HG03520 (cell line): ENCODE measurements at regions not wholly inside any gene's neighbourhood (a gene's known extent, or its start where the extent isn't known, plus 50 kb on each side); places are given as distances from the start of the nearest gene placed in this dataset.
"Not testable (repeated sequence)": the region's sequence is repeated elsewhere in the genome, so short reads cannot be mapped to it uniquely, and the experiment has no call there.

Experiments used
- ATAC-seq: cut with Tn5 transposase; IDR thresholded peaks from one replicate; pipeline ENCODE4 v1.9.1; 2021; ENCODE audit warnings: mild to moderate bottlenecking, moderate library complexity; ENCODE audit not compliant: unreplicated experiment

GRCh38 chr6:133099573-133099972 is 141.6 kb upstream of the EYA4 start:
- no peak for ATAC-seq

- no peak for ATAC-seq
Measured at GRCh38 chr6:133100865-133101264, 140.3 kb upstream of the EYA4 start.

DNA sequence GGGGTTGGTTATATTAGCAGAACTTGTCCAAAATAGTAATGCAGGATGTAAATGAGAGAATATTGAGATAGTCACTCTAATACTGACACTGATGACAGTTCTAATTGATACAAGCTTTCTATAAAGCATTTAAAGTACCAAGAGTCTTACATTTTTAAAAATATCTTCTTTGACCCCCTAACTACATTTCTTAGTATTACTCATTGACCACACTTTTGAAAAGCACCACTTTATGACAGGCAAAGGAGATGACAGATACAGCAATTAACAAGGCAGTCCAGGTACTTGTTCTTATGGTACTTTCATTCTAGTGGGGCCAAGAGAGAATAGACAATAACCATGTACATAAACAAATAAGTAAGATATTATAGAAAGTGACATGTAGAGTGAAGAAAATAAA is 139.4 kb upstream of the EYA4 start:
- no peak for ATAC-seq

DNA sequence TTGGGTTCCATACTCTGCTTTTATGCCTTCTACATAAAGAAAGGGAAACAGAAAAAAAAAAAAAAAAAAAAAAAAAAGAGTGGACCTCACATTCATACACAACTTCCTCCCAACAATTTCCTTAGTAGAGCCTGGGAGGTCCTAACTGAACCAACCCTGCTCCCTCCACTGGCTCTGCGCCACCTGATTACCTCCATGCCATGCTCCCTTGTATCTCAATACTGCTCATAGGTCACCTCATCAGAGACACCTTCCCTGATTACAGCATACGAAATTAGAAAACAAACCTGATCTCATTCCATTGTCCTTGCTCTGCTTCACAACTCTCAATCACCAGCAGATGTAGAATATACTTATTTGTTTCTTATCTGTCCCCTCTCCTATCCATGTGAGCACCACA is 134.2 kb upstream of the EYA4 start:
- ATAC-seq, result no peak

- no peak for ATAC-seq
Measured at GRCh38 chr6:133108419-133108818, 132.7 kb upstream of the EYA4 start.

DNA sequence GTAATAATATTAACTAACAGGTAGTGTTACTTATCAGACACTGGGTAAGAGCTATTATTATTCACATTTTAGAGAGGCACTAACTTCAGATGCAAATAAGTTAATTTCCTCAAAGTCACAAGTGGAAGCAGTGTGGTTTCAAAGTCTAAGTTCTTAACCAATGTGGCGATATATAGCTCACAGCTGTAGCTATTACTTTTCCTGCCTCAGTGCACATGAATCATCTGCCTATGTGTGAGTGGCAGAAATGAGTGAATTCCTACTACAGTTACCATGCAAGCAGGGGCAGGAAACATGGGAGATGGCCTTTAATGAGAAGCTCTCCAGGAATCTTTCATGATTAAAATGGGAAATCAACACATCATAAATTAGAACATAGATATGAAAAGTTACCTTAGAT is 126.2 kb upstream of the EYA4 start:
- ATAC-seq, result no peak

- ATAC-seq, result no peak
Measured at GRCh38 chr6:133115946-133116345, 125.2 kb upstream of the EYA4 start.

- ATAC-seq, result no peak
Measured at GRCh38 chr6:133128191-133128590, 113.0 kb upstream of the EYA4 start.

- no peak for ATAC-seq
Measured at GRCh38 chr6:133129556-133129955, 111.6 kb upstream of the EYA4 start.

DNA sequence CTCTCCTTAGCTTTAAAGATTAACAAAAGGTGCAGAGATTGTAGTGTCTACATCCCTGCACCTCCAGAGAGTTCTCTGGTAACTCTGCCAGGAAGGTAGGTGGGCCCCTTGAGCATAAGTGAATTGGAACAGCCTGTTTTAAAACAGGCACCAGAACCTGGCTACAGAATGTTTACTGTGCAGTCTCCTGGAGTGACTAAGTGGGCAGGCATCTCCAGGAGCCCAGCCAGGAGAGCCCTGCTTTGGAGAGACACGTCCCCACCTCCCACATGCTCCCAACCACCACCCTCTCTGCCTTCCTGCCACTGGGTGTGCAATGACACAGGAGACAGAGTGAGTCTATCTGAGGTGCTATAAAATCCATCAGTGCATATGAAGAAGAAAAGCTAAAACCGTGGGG is 110.3 kb upstream of the EYA4 start:
- ATAC-seq, result no peak

DNA sequence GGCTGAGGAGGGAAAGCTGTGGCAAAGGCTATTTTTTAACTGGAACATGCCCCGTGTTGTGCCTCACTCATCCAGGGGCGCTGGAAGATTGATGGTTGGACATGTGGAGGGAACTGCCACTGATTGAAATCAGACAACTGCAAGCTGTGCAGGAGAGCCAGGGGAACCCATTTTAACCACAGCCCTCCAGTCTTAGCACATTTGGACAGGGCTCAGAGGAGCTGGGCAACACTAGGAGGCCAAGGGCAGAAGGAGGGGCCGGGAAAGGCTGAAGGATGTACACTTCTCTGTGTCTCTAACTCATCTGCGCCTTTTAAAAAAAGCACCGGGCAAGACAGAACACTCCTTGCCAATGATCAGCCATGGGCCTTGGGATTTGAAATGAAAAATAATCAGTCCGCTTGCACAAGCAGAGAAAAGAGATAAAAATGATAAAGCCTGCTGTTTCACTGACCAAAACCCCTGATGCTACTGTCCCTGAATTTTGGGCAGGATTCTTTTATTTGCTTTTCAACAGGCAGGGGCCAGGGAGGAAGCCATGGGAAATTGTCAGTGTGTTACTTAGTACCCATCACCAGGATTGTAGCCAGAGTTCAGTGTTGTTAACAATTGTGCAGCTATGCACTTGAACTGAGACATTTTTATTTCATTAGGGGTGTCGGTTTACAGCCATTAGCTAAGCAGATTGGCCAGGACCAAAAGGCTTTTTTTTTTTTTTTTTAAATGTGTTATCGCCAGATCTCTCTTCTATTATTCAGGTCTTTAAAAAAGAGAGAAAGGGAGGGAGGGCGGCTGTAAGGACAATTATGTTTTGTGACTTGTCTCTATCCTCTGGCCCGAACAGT is 109.3 kb upstream of the EYA4 start:
- ATAC-seq, result no peak

DNA sequence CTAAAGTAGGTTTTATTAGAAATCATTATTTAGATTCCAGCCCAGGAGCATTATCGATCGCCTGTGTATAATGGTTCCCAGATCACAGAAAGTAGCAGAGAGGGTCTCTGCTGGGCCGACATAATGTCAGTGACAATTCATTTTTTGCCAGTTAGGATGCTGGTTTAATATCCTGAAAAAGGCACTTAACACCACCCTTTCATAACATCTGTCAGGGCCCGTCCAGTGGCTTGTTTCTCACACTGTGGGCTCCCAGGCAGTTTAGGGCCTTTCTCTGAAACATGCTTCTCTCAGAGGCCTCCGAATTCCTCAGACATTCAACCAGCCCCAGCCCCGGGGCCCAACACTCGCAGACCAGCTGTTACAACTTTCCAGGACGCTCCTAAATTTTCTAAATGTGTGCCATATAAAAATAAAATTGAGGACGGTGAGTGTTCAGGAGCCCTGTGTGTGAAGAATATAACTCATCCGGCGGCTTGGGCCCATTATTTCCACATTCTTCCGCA is 108.6 kb upstream of the EYA4 start:
- no peak for ATAC-seq

DNA sequence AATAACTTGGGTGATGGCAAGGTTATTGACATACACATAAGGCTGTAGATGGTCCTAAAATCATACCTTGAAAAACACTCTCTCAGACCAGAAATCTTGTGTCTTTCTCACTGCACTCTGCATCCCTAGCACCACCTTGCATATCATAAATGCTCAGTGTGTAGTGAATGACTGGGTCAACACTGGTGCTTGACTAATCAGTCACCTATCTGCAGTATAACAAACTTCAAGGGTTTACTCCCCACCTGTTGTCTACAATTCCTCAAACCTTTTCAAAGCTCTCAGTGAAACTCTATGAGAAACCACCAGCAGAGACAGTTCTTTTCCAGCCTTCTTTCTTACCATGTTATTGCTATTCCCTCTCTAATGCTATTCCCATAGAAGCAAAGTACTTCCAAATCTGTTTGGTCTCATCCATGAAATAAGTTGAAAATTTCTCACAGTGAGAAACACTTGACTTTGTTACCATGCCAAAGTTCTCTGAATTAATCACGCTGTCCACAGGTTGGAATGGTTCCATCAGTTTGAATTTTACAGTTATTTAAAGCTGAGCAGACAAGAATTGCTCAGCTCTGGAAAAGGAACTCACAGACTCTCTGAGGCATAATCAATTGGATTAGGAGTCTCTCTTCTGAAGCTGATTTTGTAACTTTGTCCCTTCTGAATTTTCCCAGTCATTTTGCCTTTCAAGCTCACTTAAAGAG is 104.8 kb upstream of the EYA4 start:
- no peak for ATAC-seq

DNA sequence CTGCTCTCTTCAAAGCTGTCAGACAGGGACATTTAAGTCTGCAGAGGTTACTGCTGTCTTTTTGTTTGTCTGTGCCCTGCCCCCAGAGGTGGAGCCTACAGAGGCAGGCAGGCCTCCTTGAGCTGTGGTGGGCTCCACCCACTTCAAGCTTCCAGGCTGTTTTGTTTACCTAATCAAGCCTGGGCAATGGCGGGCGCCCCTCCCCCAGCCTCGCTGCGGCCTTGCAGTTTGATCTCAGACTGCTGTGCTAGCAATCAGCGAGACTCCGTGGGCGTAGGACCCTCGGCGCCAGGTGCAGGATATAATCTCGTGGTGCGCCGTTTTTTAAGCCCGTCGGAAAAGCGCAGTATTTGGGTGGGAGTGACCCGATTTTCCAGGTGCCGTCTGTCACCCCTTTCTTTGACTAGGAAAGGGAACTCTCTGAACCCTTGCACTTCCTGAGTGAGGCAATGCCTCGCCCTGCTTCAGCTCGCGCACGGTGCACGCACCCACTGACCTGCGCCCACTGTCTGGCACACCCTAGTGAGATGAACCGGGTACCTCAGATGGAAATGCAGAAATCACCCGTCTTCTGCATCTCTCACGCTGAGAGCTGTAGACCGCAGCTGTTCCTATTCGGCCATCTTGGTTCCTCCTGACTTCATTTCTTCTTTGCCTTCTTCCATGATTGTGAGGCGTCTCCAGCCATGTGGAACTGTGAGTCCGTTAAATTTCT is 93.5 kb upstream of the EYA4 start:
- not testable (repeated sequence) for ATAC-seq

DNA sequence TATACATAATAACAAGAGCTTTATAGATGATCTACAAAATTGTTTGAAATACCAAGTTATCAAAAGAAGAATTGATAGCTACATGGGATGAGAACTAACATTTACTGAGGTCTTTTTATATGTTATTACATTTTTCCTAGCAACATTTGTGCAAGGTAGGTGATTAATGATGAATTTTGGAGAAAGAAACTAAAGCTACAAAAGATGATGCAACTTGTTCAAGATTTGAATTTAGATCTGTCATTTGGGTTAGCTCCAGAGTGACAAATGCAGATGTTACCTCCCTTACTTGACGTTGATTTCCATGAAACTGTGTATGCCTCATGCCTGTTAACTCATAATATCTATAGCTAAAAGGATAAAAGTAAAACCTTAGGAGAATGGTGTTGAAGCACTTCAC is 84.5 kb upstream of the EYA4 start:
- no peak for ATAC-seq

DNA sequence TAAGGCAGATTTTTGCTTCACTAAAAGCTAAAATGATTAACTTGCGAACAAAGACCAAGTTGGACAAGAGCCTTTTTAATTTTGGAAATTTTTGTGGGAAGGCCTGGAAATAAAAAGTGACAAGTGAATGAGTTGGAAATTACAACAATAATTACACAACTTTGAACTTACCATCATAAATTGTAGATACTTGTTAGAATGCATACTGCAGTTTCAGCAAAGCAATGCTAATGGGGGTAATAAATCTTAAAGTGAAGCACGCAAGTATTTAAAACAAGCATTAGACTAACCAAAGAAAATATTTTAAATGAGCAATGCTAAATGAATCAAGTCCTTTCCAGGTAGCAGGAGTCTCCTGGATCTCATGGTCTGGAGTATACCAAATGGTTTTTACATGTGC is 83.2 kb upstream of the EYA4 start:
- ATAC-seq, result no peak

- no peak for ATAC-seq
Measured at GRCh38 chr6:133159255-133159795, 81.8 kb upstream of the EYA4 start.

- ATAC-seq, result no peak
Measured at GRCh38 chr6:133160536-133160935, 80.6 kb upstream of the EYA4 start.

GRCh38 chr6:133165235-133165634 is 75.9 kb upstream of the EYA4 start:
- no peak for ATAC-seq

GRCh38 chr6:133166766-133167165 is 74.4 kb upstream of the EYA4 start:
- ATAC-seq, result no peak

- ATAC-seq, result no peak
Measured at GRCh38 chr6:133169901-133170300, 71.3 kb upstream of the EYA4 start.
